Kidney epithelial cell (primary cell): ENCODE measurements at regions not wholly inside any gene's neighbourhood (a gene's known extent, or its start where the extent isn't known, plus 50 kb on each side); places are given as distances from the start of the nearest gene placed in this dataset.

Experiments used
- DNase-seq: peaks from one replicate; pipeline ENCODE4 v3.0.0-alpha.2; 2010; ENCODE audit warnings: low read depth
- H3K27me3 ChIP-seq: 2 replicates; pipeline ENCODE4 v1.6.0; 2011; ENCODE audit warnings: low read length; ENCODE audit not compliant: control insufficient read depth, insufficient read depth
- H3K36me3 ChIP-seq: 2 replicates; pipeline ENCODE4 v1.5.1; 2011; ENCODE audit warnings: low read length; ENCODE audit not compliant: control insufficient read depth, insufficient read depth
- H3K4me3 ChIP-seq: 2 replicates; pipeline ENCODE4 v1.5.1; 2011; ENCODE audit warnings: low read depth, mild to moderate bottlenecking, control low read depth, low read length
- CTCF ChIP-seq: IDR thresholded peaks from 2 replicates; pipeline ENCODE4 v1.5.1; 2011; ENCODE audit warnings: mild to moderate bottlenecking, moderate library complexity, low read length, control low read depth, inconsistent platforms; ENCODE audit not compliant: insufficient read depth, poor library complexity, severe bottlenecking

- Histone ChIP-seq H3K27me3 (no peaks in the 10 kb centered on the region), H3K36me3 (no peaks in the 10 kb centered on the region), H3K4me3 (no peak overlapping the region)
- no peak for DNase-seq
- no peak for TF ChIP-seq CTCF
Measured at GRCh38 chr3:66675366-66675765, 174.5 kb upstream of the LRIG1 start.

GRCh38 chr3:66692042-66692765, 191.4 kb upstream of the LRIG1 start:
- no peak overlapping the region for H3K4me3 ChIP-seq
- no peaks in the 10 kb centered on the region for H3K27me3 ChIP-seq
- no peak for DNase-seq
- H3K36me3 ChIP-seq, result no peaks in the 10 kb centered on the region
- TF ChIP-seq CTCF, result no peak

DNA sequence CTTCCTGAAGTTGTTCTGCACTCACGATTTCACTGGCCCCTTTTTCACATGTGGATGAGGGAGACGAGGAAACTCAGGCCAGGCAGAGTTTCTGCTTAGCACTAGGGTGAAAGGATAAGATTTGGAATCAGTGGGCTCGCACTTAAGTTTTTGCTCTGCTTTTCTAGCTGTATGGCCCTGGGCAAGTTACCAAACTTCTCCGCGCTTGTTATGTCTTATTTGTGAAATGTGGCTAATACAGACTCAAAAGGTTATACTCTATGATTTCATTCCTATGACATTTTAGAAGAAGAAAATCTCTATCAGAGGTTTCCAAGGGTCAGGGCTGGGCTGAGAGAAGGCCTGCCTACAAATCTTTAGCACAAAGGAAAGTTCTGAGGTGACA, 191.9 kb upstream of the LRIG1 start:
- H3K4me3 ChIP-seq, result no peak overlapping the region
- no peak for TF ChIP-seq CTCF
- DNase-seq, result no peak
- H3K36me3 ChIP-seq, result no peaks in the 10 kb centered on the region
- H3K27me3 ChIP-seq, result no peaks in the 10 kb centered on the region

GRCh38 chr3:66693461-66694031, 192.7 kb upstream of the LRIG1 start:
- no peak overlapping the region for H3K4me3 ChIP-seq
- no peak for TF ChIP-seq CTCF
- H3K36me3 ChIP-seq, result no peaks in the 10 kb centered on the region
- H3K27me3 ChIP-seq, result no peaks in the 10 kb centered on the region
- no peak for DNase-seq

DNA sequence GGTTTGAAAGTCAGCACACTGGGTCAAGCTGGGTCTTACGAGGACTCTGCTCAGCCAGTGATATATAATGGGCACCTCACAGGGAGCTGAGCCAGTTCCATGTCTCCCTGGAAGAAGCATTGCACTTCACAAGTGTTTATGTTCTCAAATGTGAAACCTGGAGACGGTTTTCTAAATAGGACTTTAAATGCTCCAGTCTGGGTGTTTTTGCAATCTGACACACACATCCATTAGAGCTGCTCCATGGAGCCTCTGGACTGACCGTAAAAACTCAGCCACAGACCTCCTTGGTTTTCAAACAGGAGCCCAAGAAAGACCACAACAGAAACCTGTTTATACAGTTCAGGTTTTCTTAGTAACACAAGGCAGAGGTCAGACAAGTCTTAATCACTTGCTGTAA, 201.3 kb upstream of the LRIG1 start:
- H3K4me3 ChIP-seq, result no peak overlapping the region
- no peak for TF ChIP-seq CTCF
- no peaks in the 10 kb centered on the region for H3K27me3 ChIP-seq
- DNase-seq, result no peak
- no peaks in the 10 kb centered on the region for H3K36me3 ChIP-seq

DNA sequence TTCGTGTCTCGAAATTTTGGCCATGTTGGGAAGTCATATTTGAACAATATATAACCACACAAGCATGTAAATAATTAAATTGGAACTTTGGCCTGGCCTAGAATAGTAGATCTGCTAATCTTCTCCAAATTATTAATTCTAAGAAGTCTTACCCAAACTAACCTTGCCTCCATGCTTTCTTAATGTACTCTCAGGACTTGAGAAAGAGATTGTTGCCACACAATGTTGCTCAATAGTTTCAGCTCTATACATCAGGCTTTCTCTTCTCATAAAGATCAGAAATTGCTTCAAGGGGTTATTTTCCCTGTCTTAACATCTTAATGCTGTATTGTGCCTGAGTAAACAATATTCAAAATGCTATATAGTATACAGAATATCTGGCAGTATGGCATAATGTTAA, 202.7 kb upstream of the LRIG1 start:
- no peak overlapping the region for H3K4me3 ChIP-seq
- no peak for TF ChIP-seq CTCF
- no peaks in the 10 kb centered on the region for H3K27me3 ChIP-seq
- no peak for DNase-seq
- no peaks in the 10 kb centered on the region for H3K36me3 ChIP-seq
